Liver (tissue), 8 donors: ENCODE measurements at regions not wholly inside any gene's neighbourhood (a gene's known extent, or its start where the extent isn't known, plus 50 kb on each side); places are given as distances from the start of the nearest gene placed in this dataset.
A peak's percentile ranks its signal among the peaks of the same experiment; 100 is the strongest.

Source experiments
- DNase-seq: peaks from one replicate; pipeline ENCODE4 v3.0.0-alpha.2; 2017; ENCODE audit warnings: low spot score
- H3K27ac ChIP-seq, 2 donors: one replicate each; pipeline ENCODE4 v1.7.0; 2013; ENCODE audit warnings: inconsistent platforms in 2 of 2, low read length in 2 of 2, control low read depth in 1 of 2, low read depth in 1 of 2, mild to moderate bottlenecking in 1 of 2
- H3K27me3 ChIP-seq, 4 donors: one replicate each; pipeline versions ENCODE4 v1.6.1 to v1.7.0; 2013; ENCODE audit warnings: low read length in 3 of 4, inconsistent platforms in 1 of 4, mild to moderate bottlenecking in 1 of 4, moderate library complexity in 1 of 4; ENCODE audit not compliant: control insufficient read depth in 4 of 4, insufficient read depth in 4 of 4
- H3K36me3 ChIP-seq, 4 donors: one replicate each; pipeline versions ENCODE4 v1.6.1 to v1.7.0; 2013; ENCODE audit warnings: low read length in 3 of 4, mild to moderate bottlenecking in 3 of 4, low read depth in 1 of 4, moderate library complexity in 1 of 4; ENCODE audit not compliant: control insufficient read depth in 4 of 4, insufficient read depth in 3 of 4
- H3K4me1 ChIP-seq, 4 donors: one replicate each; pipeline versions ENCODE4 v1.6.1 to v1.7.0; 2013; ENCODE audit warnings: low read length in 3 of 4, mild to moderate bottlenecking in 3 of 4, moderate library complexity in 1 of 4; ENCODE audit not compliant: control insufficient read depth in 4 of 4, insufficient read depth in 4 of 4
- H3K4me3 ChIP-seq, 3 donors: one replicate each; pipeline versions ENCODE4 v1.6.1 to v1.7.0; 2013; ENCODE audit warnings: low read length in 3 of 3, control low read depth in 1 of 3, low read depth in 1 of 3, mild to moderate bottlenecking in 1 of 3
- H3K9ac ChIP-seq, 2 donors: one replicate each; pipeline ENCODE4 v1.7.0; 2013; ENCODE audit warnings: low read length in 2 of 2, mild to moderate bottlenecking in 2 of 2, moderate library complexity in 2 of 2, control low read depth in 1 of 2, low read depth in 1 of 2
- H3K9me3 ChIP-seq, 4 donors: one replicate each; pipeline versions ENCODE4 v1.6.1 to v1.7.0; 2013; ENCODE audit warnings: low read length in 3 of 4; ENCODE audit not compliant: control insufficient read depth in 4 of 4
- EGR1 ChIP-seq, 2 donors: IDR thresholded peaks; 2 replicates each; pipeline ENCODE4 v1.6.1; 2016 to 2018; ENCODE audit warnings: antibody characterized with exemption in 2 of 2, low read depth in 2 of 2
- FOXA1 ChIP-seq: IDR thresholded peaks from 2 replicates; pipeline ENCODE4 v1.6.1; 2016; ENCODE audit warnings: antibody characterized with exemption
- FOXA2 ChIP-seq: IDR thresholded peaks from 2 replicates; pipeline ENCODE4 v1.6.1; 2016; ENCODE audit warnings: antibody characterized with exemption
- GABPA ChIP-seq, 2 donors: IDR thresholded peaks in 1 of 2; conservative IDR thresholded peaks in 1 of 2; 2 replicates each; pipeline ENCODE4 v1.6.1; 2016; ENCODE audit warnings: antibody characterized with exemption in 2 of 2, mild to moderate bottlenecking in 1 of 2, moderate library complexity in 1 of 2
- HNF4A ChIP-seq, 2 donors: conservative IDR thresholded peaks; 2 replicates each; pipeline ENCODE4 v1.6.1; 2016; ENCODE audit warnings: antibody characterized with exemption in 2 of 2, mild to moderate bottlenecking in 2 of 2
- HNF4G ChIP-seq: IDR thresholded peaks from 2 replicates; pipeline ENCODE4 v1.6.1; 2016; ENCODE audit warnings: antibody characterized with exemption
- JUND ChIP-seq, 2 donors: IDR thresholded peaks; 2 replicates each; pipeline ENCODE4 v1.6.1; 2016; ENCODE audit warnings: antibody characterized with exemption in 2 of 2
- NR2F2 ChIP-seq: IDR thresholded peaks from 2 replicates; pipeline ENCODE4 v1.6.1; 2016; ENCODE audit warnings: antibody characterized with exemption
- RAD21 ChIP-seq, 2 donors: IDR thresholded peaks; 2 replicates each; pipeline ENCODE4 v1.6.1; 2016; ENCODE audit warnings: antibody characterized with exemption in 2 of 2, mild to moderate bottlenecking in 2 of 2
- RXRA ChIP-seq, 2 donors: IDR thresholded peaks; 2 replicates each; pipeline ENCODE4 v1.6.1; 2017 to 2018; ENCODE audit warnings: antibody characterized with exemption in 2 of 2, mild to moderate bottlenecking in 1 of 2
- SP1 ChIP-seq: IDR thresholded peaks from 2 replicates; pipeline ENCODE4 v1.6.1; 2018; ENCODE audit warnings: antibody characterized with exemption, mild to moderate bottlenecking
- TAF1 ChIP-seq: conservative IDR thresholded peaks from 2 replicates; pipeline ENCODE4 v1.6.1; 2016; ENCODE audit warnings: antibody characterized with exemption, mild to moderate bottlenecking
- YY1 ChIP-seq: IDR thresholded peaks from 2 replicates; pipeline ENCODE4 v1.6.1; 2016; ENCODE audit warnings: antibody characterized with exemption, mild to moderate bottlenecking
- WGBS: extraction: QIAGEN DNeasy Blood & Tissue Kit; methylation state at CpG from one replicate; pipeline ENCODE4 v1.1.7; 2013; 5-methylcytosine and 5-hydroxymethylcytosine counted together
- TF ChIP-seq, protein P1 (sequence below): IDR thresholded peaks from 2 replicates; pipeline ENCODE4 v1.6.1; 2016; ENCODE audit warnings: antibody characterized with exemption, mild to moderate bottlenecking
- TF ChIP-seq, protein P2 (sequence below): IDR thresholded peaks from 2 replicates; pipeline ENCODE4 v1.6.1; 2016; ENCODE audit warnings: antibody characterized with exemption
- TF ChIP-seq, protein P3 (sequence below): IDR thresholded peaks from 2 replicates; pipeline ENCODE4 v1.6.1; 2016; ENCODE audit warnings: antibody characterized with exemption
- TF ChIP-seq, protein P4 (sequence below): fragments of 150-350 bp; IDR thresholded peaks from 2 replicates; pipeline ENCODE4 v1.5.1; 2017; ENCODE audit warnings: improper control_type of control experiment, low read depth, low read length; ENCODE audit not compliant: missing input control
- TF ChIP-seq, protein P5 (sequence below): IDR thresholded peaks from 2 replicates; pipeline ENCODE4 v1.6.1; 2016; ENCODE audit warnings: antibody characterized with exemption
- donor health status: healthy.
- donor health status: healthy.
- donor health status: healthy.
- donor health status: healthy.
- donor health status: healthy.

DNA sequence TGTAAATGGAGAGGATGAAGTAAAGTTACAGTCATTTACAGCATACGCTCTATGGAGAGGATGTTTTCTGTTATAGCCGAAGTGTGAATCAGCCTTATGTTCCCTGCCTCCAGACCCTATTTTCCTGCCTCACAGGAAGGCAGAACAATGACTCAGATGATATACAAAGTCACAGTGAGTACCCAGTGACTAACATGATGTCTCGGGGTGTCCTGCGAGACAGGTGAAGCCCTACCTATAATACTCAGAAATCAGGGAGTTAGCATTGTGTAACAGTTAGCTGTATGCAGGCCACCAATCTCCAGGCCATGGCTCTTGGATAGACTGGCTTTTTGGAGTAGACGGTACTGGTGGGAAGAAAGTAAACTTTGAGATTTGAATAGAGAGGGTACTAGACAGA is 55.6 kb upstream of the FBXO28 start:
- Histone ChIP-seq H3K36me3 (no peaks in the 10 kb centered on the region), H3K9ac (no peak overlapping the region), H3K9me3 (no peaks in the 10 kb centered on the region), H3K4me1 (peaks cover 0 to 1% (median 0%) of the 10 kb centered on the region in 4 donors), H3K4me3 (no peak overlapping the region), H3K27me3 (no peaks in the 10 kb centered on the region), H3K27ac (no peak overlapping the region)
- 93% methylated on average over 5 of the region's 5 CpGs for WGBS
- no peak for DNase-seq
- TF ChIP-seq HNF4A (conservative IDR thresholded peaks at IDR 0.05) (no peak), JUND (IDR thresholded peaks at IDR 0.05) (no peak), YY1 (no peak)

DNA sequence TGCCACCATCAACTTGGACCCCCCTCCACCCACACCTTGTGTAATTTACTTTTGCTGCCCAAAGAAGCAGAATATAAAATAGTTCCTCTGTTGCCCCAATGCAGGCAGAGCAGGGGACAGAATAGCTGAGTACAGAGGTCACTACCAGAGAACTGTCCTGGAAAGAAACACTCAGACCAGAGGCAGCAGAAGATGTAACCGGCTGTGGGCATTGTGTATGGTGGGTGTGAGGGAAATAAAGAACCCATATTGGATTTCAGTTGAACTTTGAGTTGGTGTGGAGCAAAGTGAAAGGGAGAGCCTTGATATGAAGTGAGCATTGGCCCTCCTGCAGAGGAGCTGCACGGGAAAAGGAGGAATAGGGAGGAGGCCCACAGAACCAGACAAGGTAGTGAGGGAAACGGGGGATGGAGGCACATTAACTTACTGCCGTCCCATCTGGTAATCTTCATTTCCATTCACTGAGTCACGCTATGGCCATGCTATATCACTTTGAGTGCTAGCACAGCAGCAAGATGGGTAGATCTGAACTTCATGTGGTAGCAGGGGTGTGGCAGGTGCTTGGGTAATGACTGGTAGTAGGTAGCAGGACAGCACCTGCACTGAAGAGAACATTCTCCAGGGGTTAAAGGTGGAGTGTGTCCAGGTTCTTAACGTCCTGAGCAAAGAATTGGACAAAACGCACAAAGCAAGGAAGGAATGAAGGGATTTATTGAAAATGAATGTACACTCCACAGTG is 56.3 kb upstream of the FBXO28 start:
- no peak overlapping the region for H3K9ac ChIP-seq
- 81% methylated on average over 7 of the region's 7 CpGs for WGBS
- TF ChIP-seq NR2F2: no peak
- peak in 1 of 2 donors; percentile 17 for TF ChIP-seq HNF4A (conservative IDR thresholded peaks at IDR 0.05)
- H3K4me1 ChIP-seq: peaks cover 0 to 1% (median 0%) of the 10 kb centered on the region in 4 donors
- no peaks in the 10 kb centered on the region for H3K9me3 ChIP-seq
- no peaks in the 10 kb centered on the region for H3K27me3 ChIP-seq
- no peak for DNase-seq
- no peak overlapping the region for H3K4me3 ChIP-seq
- no peaks in the 10 kb centered on the region for H3K36me3 ChIP-seq
- no peak overlapping the region for H3K27ac ChIP-seq

DNA sequence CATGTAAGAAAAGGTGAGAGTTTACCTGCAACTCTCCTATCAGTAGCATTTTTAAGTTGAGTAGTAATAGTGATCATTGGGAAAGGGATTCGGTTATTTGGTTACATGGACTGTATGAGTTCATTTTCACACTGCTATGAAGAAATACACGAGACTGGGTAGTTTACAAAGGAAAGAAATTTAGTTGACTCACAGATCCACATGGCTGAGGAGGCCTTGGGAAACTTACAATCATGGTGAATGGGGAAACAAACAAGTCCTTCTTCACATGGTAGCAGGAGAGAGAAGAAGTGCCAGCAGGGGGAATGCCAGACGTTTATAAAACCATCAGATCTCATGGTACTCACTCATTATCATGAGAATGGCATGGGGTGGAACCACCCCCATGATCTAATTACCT is 59.3 kb upstream of the FBXO28 start:
- no peak overlapping the region for H3K4me3 ChIP-seq
- no peak overlapping the region for H3K27ac ChIP-seq
- H3K9ac ChIP-seq: no peak overlapping the region
- H3K9me3 ChIP-seq: no peaks in the 10 kb centered on the region
- WGBS: 84% methylated on average over 3 of the region's 3 CpGs
- H3K27me3 ChIP-seq: no peaks in the 10 kb centered on the region
- TF ChIP-seq, protein P1, sequence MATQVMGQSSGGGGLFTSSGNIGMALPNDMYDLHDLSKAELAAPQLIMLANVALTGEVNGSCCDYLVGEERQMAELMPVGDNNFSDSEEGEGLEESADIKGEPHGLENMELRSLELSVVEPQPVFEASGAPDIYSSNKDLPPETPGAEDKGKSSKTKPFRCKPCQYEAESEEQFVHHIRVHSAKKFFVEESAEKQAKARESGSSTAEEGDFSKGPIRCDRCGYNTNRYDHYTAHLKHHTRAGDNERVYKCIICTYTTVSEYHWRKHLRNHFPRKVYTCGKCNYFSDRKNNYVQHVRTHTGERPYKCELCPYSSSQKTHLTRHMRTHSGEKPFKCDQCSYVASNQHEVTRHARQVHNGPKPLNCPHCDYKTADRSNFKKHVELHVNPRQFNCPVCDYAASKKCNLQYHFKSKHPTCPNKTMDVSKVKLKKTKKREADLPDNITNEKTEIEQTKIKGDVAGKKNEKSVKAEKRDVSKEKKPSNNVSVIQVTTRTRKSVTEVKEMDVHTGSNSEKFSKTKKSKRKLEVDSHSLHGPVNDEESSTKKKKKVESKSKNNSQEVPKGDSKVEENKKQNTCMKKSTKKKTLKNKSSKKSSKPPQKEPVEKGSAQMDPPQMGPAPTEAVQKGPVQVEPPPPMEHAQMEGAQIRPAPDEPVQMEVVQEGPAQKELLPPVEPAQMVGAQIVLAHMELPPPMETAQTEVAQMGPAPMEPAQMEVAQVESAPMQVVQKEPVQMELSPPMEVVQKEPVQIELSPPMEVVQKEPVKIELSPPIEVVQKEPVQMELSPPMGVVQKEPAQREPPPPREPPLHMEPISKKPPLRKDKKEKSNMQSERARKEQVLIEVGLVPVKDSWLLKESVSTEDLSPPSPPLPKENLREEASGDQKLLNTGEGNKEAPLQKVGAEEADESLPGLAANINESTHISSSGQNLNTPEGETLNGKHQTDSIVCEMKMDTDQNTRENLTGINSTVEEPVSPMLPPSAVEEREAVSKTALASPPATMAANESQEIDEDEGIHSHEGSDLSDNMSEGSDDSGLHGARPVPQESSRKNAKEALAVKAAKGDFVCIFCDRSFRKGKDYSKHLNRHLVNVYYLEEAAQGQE: no peak
- TF ChIP-seq, protein P2, sequence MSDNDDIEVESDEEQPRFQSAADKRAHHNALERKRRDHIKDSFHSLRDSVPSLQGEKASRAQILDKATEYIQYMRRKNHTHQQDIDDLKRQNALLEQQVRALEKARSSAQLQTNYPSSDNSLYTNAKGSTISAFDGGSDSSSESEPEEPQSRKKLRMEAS: no peak
- no peak for TF ChIP-seq RAD21 (IDR thresholded peaks at IDR 0.05)
- TF ChIP-seq TAF1: no peak
- TF ChIP-seq, protein P3, sequence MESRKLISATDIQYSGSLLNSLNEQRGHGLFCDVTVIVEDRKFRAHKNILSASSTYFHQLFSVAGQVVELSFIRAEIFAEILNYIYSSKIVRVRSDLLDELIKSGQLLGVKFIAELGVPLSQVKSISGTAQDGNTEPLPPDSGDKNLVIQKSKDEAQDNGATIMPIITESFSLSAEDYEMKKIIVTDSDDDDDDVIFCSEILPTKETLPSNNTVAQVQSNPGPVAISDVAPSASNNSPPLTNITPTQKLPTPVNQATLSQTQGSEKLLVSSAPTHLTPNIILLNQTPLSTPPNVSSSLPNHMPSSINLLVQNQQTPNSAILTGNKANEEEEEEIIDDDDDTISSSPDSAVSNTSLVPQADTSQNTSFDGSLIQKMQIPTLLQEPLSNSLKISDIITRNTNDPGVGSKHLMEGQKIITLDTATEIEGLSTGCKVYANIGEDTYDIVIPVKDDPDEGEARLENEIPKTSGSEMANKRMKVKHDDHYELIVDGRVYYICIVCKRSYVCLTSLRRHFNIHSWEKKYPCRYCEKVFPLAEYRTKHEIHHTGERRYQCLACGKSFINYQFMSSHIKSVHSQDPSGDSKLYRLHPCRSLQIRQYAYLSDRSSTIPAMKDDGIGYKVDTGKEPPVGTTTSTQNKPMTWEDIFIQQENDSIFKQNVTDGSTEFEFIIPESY: no peak
- no peak for TF ChIP-seq NR2F2
- TF ChIP-seq RXRA (IDR thresholded peaks at IDR 0.05): no peak
- TF ChIP-seq JUND (IDR thresholded peaks at IDR 0.05): no peak
- TF ChIP-seq FOXA2: no peak
- no peak for TF ChIP-seq HNF4G
- TF ChIP-seq GABPA (IDR thresholded peaks at IDR 0.05 in 1 of 2, conservative IDR thresholded peaks at IDR 0.05 in 1 of 2): no peak
- no peak for TF ChIP-seq YY1
- TF ChIP-seq HNF4A (conservative IDR thresholded peaks at IDR 0.05): no peak
- no peak for TF ChIP-seq SP1
- TF ChIP-seq FOXA1: no peak
- no peak for TF ChIP-seq EGR1 (IDR thresholded peaks at IDR 0.05; ENCODE audit: low read depth in 2 of 2)
- TF ChIP-seq, protein P4, sequence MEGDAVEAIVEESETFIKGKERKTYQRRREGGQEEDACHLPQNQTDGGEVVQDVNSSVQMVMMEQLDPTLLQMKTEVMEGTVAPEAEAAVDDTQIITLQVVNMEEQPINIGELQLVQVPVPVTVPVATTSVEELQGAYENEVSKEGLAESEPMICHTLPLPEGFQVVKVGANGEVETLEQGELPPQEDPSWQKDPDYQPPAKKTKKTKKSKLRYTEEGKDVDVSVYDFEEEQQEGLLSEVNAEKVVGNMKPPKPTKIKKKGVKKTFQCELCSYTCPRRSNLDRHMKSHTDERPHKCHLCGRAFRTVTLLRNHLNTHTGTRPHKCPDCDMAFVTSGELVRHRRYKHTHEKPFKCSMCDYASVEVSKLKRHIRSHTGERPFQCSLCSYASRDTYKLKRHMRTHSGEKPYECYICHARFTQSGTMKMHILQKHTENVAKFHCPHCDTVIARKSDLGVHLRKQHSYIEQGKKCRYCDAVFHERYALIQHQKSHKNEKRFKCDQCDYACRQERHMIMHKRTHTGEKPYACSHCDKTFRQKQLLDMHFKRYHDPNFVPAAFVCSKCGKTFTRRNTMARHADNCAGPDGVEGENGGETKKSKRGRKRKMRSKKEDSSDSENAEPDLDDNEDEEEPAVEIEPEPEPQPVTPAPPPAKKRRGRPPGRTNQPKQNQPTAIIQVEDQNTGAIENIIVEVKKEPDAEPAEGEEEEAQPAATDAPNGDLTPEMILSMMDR: no peak
- TF ChIP-seq, protein P5, sequence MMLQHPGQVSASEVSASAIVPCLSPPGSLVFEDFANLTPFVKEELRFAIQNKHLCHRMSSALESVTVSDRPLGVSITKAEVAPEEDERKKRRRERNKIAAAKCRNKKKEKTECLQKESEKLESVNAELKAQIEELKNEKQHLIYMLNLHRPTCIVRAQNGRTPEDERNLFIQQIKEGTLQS: no peak
- no peaks in the 10 kb centered on the region for H3K36me3 ChIP-seq
- DNase-seq: no peak
- H3K4me1 ChIP-seq: peaks cover 0 to 2% (median under 1%) of the 10 kb centered on the region in 4 donors
